GM21737 (cell line): ENCODE measurements at regions not wholly inside any gene's neighbourhood (a gene's known extent, or its start where the extent isn't known, plus 50 kb on each side); places are given as distances from the start of the nearest gene placed in this dataset.

Source experiments
- ATAC-seq: cut with Tn5 transposase; IDR thresholded peaks from one replicate; pipeline ENCODE4 v1.9.1; 2021; ENCODE audit warnings: mild to moderate bottlenecking, moderate library complexity; ENCODE audit not compliant: unreplicated experiment

- no peak for ATAC-seq
Observed at GRCh38 chr2:204223544-204223943, 287.0 kb downstream of the ICOS start.

- ATAC-seq: no peak
Observed at GRCh38 chr2:204225671-204226073, 289.1 kb downstream of the ICOS start.

DNA sequence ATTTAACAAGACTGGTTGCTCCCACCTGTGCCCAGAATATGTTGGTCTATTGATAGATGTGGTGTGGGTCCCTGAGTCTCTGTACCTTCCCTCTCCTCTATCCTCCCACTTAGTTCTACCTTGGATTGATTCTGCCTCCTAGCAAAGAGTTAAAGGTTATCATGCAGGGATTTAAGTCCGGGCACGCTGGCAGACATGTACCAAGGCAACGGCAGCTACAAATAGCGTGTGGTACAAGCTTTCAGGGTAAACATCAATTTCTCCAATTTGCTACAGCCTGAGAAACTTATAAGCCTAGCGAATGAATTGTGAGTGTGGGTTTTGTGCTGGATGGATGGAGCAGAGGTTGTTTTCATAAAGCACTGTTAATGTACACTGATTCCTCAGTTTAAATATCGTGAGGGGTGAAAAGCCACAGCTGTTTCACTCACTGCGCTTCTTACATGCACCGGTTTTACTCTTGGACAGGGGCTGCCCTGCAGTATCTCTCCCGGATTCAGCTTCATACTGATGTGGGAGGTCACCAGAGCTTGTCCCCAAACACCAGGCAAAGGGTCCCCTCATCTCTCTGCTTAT lies 289.8 kb downstream of the ICOS start:
- ATAC-seq: no peak

- ATAC-seq: no peak
Observed at GRCh38 chr2:204228169-204228886, 291.8 kb downstream of the ICOS start.

- no peak for ATAC-seq
Observed at GRCh38 chr2:204234248-204234647, 297.7 kb downstream of the ICOS start.

DNA sequence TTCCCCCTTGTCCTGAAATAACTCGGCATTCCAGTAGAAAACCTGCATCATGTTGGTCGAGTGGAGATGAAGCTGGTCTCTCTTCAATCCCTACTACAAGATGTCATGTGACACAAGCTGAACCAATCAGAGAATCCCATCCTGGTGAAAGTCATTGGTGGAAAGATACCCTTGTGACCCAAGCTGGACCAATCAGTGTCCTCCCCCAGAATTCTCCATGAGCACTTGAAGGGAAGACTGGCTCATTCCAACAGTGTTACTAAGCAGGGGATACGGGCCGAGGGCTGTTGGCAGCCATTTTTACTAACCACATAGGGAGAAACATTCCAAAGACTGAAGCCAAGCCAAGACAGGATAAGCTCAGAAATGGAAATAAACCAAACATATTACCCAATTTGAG lies 298.3 kb downstream of the ICOS start:
- ATAC-seq: no peak

DNA sequence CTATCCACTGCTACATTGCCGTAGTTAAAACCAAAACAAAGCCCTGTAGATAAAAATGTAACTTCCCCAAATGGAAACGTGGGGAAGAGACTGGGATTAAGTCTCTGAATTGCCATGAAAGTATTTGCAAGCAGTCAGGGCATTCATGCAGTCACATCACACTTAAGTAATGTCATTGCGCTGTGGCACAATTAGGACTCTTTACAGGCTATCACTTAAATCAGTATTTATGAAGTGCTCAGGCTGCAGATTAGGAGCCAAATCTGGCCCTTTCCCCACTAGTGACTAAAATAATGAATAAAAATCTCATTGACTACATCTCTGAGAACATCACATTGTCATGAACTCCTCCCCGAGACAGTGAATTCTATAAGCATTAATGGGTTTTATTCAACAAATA lies 300.9 kb downstream of the ICOS start:
- no peak for ATAC-seq

DNA sequence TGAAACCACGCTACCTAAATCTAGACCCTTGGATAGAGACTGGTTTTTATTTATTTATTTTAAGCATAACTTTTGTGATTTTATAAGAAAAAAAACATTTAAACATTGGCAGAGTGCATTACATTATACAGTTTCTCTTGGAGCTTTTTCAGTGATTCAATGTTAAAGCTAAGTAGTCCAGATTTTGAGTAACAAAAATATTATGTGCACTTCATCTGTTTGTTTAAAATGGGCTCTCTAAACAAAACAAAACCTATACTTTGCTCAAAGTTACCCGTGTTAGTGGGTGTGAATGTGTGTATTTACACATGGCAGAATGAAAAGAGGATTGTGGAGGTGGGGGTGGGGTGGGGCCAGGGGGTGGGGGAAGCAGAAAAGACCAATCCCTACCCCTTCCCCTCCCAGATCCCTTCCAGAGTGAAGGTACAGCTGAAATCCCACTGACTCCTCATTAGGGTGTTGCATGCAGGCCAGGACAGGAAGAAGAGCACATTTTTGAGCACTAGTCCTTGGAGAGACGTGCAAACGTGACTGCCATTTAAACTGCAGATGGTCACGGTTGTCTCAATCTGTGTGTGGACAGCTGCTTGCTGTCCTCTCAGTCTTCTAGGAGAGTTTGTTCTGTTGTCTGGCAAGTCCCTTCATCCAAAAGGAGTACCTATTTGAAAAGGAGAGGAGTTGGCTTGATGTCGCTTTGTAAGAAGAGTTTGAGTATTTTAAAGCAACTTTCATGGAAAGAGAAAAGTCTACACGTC lies 303.0 kb downstream of the ICOS start:
- ATAC-seq: no peak

- no peak for ATAC-seq
Observed at GRCh38 chr2:204240961-204241360, 304.3 kb upstream of the PARD3B start.

GRCh38 chr2:204249437-204249836 lies 295.8 kb upstream of the PARD3B start:
- no peak for ATAC-seq

- ATAC-seq: no peak
Observed at GRCh38 chr2:204250692-204251091, 294.6 kb upstream of the PARD3B start.

DNA sequence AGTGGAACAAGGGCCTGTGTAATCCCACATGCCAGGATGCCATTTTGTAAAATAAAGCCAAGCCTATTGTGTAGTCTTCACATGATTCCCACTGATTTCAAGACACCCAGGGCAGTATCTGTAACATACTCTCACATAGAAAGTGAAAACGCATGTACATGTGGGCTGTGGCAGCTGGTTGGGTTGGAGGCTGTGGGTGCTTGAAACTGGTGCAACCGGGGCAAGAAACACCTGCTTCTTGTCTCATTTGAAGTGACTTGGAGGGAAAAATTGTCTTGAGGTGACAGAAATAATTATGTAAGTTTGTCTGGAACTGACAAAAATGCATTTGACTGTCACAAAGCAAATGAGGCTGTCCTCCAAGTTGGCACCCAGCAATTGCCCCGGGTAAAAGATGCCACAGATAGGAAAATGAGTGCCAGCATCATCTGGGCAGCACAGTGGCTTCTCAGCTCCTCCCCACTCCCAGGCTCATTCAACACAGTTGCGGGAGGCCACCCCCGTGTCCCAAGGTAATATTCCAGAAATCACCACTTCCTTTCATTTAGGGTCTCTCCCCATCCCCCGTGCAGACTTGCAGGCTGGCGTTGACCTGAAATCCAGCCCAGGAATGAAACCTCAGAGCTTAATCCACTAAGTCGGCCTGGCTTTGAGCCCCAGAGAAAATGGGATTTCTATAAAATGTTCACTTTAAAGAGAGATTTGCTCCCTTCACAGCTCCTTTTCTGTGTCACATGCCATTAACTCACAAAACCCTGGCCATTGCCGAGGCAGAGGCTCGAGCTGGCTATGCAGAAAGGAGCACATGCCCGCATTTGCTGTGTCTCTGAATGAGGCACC lies 293.9 kb upstream of the PARD3B start:
- no peak for ATAC-seq

DNA sequence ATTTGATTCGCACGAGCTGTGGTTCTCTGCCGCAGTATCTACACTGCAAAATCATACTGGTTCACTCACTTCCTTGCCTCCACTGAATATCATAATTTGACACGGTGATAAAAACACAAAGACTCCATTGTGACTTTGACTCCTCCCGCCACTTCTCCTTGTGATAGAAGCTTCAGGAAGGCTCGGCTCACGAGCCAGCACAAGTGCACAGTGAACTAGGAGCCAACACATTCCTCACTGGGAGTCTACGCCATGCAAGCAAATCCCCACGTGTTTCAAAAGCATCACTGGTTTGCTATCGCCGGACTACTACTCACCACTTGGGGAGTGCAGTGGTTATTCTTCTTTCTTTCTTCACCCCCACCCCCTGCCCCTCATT lies 293.3 kb upstream of the PARD3B start:
- ATAC-seq: no peak

GRCh38 chr2:204255071-204255470 lies 290.2 kb upstream of the PARD3B start:
- no peak for ATAC-seq

- no peak for ATAC-seq
Observed at GRCh38 chr2:204255526-204255925, 289.7 kb upstream of the PARD3B start.

GRCh38 chr2:204257781-204258180 lies 287.5 kb upstream of the PARD3B start:
- ATAC-seq: no peak

GRCh38 chr2:204258890-204259289 lies 286.4 kb upstream of the PARD3B start:
- ATAC-seq: no peak

DNA sequence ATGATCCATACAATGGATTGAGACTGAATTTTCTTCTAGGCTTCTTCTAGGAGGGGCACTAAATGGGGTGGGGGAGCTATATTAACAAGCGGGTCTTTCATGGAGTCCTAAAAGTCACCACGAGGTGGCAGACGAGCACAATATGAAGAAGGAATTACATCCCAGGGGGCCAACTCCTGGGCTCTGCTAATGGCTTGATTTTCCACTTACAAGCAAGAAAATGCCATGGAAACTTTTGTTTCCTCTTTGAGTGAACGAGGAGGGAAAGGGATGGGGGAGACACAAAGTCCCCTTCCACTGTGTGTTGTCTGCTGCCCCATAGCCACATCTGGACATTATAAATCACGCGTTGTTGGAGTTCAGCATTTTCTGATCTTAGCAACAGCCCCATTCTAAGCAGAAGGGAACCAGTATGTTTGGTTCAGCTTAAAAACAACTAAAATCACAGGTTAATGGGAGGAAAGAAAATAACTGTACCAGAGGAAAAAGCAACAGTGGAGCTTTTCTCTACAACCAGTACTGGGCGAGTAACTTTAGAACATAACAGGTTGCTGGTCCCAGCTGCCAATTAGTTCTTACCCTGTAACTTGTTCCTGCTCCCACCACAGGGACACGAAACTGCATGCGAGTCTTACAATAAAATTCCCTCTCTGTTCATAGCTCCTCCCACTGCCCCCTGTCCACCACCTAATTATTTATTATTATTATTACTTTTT lies 285.0 kb upstream of the PARD3B start:
- ATAC-seq: no peak

DNA sequence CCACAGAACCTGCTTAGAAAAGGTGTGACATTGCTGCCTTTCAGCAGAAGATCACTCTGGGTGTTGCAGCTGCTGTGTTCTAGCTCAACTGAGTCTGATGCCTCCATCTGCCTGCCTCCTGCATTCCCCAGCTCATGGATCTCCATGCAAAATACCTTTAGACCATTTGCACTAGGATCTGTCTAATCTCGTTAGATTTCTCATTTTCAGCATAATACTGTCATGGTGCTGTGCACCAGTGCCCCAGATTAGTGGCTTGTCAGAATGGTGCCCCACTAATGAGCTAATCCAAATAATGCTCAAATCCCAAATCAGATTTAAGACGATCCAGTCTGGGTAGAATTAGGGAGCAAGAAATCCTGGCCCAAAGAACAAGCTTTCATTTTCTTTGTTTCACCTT lies 284.4 kb upstream of the PARD3B start:
- ATAC-seq: no peak

- ATAC-seq: no peak
Observed at GRCh38 chr2:204261846-204262245, 283.4 kb upstream of the PARD3B start.

GRCh38 chr2:204264085-204264553 lies 281.2 kb upstream of the PARD3B start:
- no peak for ATAC-seq
